ENCODE measurements at regions not wholly inside any gene's neighbourhood (a gene's known extent, or its start where the extent isn't known, plus 50 kb on each side); places are given as distances from the start of the nearest gene placed in this dataset.
"Not testable (repeated sequence)": the region's sequence is repeated elsewhere in the genome, so short reads cannot be mapped to it uniquely, and the experiment has no call there.

DNA sequence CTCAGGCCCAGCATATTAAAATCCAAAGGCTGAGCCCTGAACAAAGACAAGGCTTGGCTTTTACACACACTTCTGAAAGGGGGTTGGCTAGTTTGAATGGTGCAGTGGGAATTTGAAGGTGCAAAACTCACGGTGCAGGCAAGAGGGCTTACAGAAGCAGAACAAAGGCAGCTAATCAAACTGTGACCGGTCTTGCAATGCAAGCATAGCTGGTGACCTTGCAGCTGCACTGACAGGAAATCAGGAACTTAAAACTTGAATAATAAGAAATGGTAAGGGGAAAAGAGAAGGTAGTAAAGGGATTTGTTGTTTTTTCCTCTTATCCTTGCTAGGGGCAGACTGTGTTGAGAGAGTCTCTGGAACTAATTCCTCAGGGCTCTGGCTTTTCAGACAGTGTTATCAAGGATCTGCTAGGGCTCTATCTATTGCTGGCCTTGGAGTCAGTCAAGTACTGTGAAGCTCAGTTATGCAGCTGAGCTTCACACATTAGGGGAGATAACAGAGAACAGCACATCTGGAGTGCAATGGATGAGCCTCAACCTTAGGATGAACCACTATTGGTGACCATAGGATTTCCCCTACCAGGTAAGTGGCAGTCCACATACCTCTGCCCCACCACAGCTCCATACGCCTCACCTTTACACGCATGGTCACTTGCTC lies 97.6 kb downstream of the PPIAL4G start:
- no peak for DNase-seq

DNA sequence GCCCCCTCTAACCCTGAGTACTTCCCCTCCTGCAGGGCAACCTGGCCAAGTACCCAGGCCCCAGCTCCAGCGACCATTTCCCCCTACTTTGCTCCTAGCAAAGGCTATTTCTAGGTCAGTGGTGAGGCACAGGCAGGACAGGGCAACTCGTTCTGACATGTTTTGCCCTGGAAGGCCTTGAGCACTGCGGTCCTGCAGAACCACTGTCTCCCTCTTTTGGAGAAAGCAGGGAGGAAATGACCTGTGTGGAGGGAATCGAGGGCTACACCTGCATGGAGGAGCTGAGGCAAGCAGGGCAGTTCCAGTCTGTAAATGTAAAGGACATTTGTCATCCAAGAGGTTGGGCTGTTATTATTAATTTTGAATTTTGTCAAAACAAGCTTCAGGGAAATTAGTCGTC lies 99.1 kb downstream of the PPIAL4G start:
- no peak for DNase-seq

DNA sequence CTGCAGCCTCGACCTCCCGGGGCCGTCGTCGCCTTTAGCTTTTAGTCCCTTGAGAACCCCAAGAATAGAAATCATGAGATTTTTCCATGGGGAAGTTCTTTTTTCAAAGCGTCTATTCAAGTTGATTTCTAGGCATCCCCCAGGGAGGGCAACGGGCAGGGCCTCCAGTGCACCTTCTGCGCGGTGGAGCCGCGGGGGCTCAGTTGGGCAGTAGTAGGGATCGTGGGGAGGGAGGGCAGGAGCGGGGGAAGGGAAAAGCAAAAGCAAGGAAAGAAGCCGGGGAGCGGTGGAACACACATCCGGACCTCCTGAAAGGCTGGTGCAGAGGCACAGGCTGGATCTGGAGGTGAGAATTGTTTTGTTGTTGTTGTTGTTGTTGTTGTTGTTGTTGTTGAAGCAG lies 103.4 kb downstream of the PPIAL4G start:
- no peak for DNase-seq

DNA sequence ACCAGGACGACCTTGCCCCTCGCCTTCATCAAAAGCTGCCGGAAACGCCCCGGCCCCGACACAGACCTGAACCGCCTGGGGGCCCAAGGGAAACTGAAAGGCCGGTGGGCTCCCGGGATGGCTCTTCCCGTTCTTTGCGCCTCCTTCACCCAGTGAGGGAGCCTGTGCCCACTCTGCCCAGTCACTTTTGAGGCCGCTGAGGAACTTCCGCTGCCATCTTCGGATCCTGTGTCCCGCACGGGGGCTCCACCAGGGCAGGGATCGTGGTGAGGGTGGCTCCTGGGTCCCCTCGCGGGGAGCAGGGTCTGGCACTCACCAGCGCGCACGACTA lies 104.0 kb downstream of the PPIAL4G start:
- no peak for DNase-seq

DNA sequence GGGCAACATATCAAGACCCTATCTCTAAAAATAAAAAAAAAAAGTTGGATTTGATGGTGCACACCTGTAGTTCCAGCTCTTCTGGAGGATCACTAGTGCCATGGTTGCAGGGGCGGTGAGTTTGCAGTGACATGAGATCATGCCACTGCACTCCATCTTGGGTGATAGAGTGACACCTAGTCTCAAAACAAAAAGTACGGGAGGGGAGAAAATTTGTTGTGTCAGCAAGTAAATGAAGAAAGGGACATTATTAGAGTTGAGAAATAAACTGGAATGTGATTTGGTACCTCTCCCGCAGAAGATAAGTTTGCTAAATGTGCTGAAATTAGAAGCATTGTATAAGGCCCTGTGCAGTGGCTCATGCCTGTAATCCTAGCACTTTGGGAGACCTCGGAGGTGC lies 105.1 kb downstream of the PPIAL4G start:
- DNase-seq, result not testable (repeated sequence)

DNA sequence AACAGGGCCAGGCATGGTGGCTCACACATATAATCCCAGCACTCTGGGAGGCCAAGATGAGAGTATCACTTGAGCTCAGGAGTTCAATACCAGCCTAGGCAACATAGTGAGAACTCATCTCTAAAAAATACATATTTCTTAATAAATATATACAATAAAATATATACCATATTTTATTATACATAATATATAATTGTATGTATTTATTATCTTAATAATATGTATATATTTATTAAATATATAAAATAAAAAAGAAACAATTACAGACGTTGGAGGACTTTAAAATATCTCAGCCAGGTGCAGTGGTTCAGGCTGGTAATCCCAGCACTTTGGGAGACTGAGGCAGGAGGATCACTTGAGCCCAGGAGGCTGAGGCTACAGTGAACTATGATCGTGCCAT lies 106.1 kb downstream of the PPIAL4G start:
- DNase-seq, result not testable (repeated sequence)

DNA sequence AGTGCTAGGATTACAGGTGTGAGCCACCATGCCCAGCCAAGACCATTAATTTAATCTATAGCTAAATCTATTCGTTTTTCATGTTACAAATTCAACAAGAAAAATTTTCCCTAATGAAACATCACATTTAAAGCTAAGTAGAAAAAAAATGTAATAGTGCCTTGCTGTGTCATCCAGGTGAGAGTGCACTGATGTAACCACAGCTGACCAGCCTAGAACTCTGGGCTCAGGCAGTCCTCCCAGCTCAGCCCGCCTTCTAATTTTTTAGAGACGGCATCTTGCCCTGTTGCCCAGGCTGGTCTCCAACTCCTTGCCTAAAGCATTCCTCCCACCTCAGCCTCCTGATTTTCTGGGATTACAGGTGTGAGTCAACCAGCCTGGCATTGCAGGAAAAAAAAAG lies 109.0 kb downstream of the PPIAL4G start:
- no peak for DNase-seq

DNA sequence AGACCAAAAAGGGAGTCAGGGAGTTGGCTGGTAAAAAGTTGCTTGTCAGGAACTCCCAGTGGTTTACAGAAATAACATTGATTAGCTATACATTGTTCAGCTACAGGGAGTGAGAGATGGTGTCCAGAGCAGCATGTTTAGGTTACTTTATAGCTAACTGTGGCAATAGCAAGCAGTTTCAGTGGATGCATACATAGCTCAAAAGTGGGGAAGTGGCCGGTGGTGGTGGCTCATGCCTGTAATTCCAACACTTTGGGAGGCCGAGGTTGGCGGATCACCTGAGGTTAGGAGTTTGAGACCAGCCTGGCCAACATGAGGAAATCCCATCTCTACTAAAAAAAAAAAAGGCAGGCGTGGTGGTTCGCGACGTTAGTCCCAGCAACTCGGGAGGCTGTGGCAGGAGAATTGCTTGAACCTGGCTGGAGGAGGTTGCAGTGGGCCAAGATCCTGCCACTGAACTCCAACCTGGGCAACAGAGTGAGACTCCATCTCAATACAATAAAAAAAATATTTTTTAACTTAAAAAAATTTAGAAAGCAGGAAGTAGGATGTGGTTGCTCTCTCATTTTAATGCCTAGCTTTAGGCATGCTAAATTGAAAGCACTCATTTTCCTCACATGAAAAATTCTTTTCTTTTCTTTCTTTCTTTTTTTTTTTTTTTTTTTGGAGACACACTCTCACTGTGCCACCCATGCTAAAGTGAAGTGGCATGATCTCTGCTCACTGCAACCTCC lies 109.7 kb downstream of the PPIAL4G start:
- no peak for DNase-seq

DNA sequence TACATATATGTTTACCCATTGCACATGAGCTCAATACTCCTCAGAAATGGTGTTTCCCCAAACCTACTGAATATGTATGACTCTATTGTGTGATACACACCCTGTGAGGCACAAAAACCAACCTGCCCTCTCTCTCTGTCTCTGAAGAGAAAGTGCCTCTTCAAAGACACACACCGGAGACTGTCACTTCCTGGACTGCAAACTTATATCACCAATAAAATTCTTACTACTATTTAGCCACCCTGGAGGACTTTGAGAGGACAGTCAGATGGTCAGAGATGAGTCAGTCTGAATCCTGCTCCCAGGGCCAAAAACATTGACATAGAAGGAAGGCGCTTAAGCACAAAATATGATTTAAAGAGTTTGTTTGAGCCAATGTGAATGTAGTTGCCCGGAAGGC lies 110.4 kb downstream of the PPIAL4G start:
- no peak for DNase-seq

DNA sequence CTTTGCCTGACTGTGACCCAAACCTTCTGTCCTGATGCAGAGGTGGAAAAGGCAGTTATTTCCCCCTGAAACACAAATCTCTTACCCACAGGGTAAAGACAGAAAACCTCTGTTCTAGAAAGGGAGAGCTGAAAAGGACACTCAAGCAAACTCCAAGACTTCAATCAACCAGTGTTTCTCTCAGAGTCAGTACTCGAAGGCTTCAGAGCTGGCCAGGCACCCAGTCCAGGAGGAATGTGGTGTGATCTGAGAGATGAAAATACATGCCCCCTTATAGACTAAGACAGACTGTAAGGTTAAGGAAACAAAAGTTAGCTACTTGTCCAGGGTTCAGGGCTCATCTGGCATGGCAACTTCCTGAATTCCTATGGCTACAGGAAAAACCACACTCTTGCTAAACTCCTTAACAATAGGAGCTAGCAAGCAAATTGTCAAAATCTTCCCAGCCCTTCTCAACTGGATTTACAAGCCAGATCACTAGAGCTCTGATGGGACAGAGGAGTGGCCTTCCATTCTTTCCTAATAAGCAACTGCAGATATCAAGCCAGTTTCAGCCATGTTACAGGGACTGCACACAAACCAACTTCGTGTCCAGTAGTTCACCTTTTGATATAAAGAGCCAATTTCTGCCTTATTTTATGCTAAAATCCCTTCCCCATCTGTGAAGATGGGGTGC lies 110.9 kb downstream of the PPIAL4G start:
- DNase-seq, result not testable (repeated sequence)

DNA sequence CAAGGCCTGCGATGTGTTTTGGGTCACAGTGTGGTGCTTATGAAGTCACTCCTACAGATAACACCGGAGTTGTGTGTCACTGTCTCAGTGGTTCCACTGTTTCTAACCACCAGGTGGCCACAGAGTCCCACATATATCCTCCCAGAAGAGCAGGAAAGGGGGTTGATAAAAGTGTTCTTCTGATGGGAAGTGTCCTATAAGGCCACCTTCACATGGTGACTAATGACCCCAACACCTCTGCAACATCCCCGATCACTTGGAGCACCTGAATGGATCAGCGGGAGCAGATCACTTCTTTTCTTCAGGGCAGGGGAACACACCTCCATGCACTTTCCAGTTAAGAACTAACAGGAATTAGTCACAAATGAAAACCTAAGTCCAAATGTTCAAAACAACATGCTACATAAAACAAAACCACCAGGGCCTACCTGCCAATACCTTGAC lies 111.5 kb downstream of the PPIAL4G start:
- DNase-seq, result peak in 1 of 2 experiments; percentile 48

DNA sequence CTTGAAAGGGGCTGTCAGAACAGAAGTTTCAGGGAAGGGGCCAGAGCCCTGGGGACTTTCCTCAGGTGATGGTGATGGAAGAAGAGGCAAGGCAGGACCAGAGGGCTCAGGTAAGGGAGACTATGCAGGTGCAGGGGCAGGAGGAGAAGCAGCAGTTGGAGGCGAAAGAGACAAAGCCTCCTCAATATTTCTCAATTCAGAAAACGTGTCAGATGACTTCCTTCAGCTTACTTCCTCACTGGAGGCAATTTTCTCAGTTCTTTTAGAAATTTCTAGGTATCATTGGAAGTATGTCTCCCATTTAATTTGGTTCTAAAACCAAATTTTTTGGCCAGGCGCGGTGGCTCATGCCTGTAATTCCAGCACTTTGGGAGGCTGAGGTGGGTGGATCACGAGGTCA lies 112.4 kb downstream of the PPIAL4G start:
- not testable (repeated sequence) for DNase-seq

DNA sequence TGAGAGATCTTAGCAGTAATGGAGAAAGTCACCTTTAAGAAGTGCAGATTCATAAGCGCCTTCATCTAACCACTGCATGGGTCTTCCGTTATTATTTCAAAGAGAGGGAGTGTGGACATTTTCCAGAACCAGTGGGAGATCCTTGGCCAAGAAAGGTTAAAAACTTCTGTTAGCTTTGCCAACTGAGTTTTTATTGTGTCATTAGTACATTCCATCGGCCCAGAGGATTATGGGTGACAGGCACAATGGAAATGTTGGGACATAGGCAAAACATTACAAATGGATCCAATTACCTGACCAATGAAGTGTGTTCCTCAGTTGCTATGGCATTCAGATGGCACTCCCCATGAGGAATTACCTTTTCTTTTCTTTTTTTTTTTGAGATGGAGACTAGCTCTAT lies 115.5 kb downstream of the PPIAL4G start:
- no peak for DNase-seq

DNA sequence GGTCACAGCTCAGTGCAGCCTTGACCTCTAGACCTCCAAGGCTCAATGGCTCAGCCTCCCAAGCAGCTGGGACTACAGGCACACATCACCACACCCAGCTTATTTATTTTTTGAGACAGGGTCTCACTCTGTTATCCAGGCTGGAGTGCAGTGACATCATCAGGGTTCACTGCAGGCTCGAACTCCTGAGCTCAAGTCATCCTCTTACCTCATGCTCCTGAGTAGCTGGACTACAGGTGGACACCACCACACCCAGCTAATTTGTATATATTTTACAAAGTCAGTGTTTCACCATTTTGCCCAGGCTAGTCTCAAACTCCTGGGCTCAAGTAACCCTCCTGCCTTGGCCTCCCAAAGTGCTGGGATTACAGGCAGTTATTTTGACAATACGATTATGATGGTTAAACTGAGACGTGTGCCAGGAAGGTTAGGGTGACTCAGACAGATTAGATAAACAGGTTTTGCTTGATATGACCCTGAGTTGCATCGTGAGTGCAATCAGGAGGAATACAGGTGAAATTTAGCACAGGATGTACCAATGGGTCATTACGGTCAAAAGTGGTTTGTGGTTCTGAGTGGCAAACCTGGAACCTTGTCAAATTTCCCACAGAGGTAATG lies 116.9 kb downstream of the PPIAL4G start:
- not testable (repeated sequence) for DNase-seq

DNA sequence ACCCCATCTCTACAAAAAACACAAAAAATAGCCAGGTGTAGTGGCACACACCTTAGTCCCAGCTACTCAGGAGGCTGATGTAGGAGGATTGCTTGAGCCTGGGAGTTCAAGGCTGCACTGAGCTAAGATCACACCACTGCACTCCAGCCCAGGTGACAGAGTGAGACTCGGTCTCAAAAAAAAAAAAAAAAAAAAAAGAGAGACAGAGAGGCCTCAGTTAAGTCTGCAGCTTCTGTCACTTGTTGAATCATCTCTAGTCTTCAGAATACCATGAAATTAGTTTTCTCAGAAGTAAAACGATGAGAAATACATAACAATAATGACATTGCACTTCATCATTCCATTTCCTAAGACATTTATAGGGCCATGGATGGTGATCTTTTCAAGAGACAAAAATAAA lies 118.0 kb downstream of the PPIAL4G start:
- not testable (repeated sequence) for DNase-seq

DNA sequence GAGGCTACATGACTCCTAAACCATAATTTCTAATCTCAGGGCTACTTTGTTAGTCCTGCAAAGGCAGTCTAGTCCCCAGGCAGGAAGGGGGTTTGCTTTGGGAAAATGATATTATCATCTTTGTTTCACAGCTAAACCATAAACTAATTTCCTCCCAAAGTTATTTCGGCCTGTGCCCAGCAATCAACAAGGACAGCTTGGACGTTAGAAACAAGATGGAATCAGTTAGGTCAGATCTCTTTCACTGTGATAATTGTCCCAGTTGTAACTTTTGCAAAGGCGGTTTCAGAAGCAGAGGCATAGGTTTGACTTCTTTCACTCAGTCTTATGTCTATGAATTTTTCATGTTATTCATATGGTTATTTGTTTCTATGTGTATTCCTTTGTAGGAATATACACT lies 119.1 kb downstream of the PPIAL4G start:
- DNase-seq, result not testable (repeated sequence)

DNA sequence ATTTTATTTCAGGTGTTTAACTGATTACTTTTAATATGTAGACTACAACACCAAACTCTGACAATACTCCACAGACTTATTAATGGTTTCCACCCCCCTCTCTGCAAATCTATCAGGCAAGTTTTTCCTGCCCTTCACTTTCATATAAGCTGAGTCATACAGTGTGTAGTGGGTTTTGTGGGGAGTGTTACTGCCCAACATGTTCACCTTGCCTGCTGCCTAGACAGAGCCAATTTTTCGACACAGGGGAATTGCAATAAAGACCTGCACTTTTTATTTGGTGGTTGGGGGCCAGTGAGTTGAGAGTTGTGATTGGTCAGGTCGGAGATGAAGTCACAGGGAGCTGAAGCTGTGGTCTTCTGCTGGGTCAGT lies 119.7 kb downstream of the PPIAL4G start:
- DNase-seq, result no peak

DNA sequence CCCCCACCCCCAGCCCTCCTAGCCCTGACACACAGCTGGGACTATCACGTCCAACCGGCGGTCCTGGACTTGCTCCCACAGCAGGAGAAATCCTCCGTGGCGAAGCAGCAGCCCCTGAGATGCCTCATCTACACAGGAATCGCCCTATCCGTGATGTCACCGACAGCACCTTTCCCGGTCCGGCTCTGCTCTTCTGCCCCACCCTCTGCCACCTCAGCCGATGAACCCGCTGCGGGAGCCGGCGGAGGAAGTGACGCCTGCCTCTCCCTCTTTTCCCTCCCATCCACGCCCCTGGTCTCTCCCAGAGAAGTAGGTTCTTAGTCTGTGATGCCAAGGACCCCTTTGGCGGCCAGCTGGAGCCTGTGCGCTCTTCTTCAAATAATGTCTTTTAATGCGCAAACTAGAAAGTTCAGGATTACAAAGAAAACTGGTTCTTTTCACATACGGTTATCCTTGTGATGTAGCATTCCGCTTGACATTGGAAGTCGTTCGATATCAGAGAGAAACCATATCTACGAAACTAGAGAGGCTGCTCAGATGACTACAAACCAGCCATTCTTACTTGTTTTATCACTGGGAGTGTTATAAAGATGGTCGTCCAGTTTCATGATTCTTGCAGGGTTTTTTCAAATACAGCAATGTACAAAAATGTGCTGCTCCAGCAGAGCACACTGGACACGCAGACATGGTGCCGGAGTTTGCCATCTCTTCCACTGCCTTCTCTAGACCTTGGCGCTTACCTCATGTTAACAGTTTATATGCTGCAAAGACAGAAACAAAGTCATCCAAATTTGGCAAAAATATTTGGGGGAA lies 120.3 kb downstream of the PPIAL4G start:
- DNase-seq, result no peak

DNA sequence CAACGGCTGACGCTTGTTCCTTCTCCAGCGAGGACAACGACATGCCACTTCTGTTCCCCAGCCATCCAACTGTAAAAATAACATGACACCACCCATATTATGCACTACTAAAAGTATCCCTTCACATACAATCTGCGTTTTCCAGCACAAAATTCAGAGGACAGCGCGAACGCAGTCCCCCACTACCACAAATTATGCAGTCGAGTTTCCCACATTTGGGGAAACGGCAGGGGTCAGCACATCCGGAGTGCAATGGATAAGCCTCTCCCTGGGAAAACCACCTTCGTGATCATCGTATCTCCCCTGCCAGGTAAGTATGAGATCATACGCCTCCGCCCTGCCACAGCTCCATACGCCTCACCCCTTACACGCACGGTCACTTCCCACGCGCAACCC lies 120.9 kb downstream of the PPIAL4G start:
- DNase-seq, result no peak

DNA sequence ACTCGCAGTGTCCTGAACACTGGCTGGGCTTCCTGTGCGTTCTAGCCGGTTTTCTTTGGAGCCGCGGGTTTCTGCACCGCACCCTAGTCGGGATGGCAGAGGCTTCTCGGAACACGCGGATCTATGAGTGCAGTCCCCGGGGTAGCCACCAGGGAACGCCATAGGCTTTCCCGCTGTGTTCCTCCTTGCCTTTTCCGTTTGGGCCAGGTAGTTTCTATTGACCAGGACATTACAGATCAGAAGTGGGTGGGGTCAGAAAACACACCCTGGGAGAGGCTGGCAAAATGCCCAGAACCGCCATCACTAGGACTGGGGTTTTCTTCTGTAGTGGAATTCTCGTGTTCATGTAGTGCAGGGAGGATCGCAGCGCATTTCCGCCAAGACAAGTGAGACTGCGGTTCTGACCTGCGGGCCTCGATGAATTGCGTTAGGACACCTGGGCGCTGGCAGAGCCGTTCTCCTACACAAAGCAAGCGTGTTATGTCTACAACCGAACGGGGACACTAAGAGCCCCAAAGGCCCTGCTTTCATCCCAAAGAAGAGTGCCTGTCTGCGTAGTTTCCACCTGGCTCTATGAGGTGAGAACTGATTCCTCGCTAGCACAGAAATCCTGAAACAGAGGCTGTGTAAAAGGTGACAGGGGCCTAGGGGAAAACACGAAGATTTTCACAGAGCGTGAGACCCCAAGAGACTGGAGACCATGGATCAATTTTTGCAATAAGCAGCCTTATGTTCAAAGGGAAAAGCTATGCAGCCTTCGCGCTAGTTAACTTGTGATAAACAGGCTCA lies 121.5 kb downstream of the PPIAL4G start:
- DNase-seq, result peak in 1 of 2 experiments; percentile 10

DNA sequence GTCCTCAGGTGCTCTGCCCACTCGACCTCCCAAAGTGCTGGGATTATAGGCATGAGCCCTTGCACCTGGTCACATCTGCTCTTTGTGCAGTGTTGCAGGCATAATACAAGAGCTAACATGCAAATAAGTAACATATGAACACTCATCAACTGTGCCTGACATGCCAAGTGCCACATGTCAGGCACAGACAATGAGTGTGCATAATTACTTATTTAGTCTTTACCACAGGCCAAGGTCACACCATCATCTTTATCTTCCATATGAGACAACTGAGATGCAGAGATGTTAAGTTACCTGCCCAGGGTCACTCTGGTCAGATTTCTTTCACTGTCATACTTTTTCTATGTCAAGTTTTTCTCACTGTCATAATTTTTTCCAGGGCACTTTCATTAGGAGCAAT lies 126.1 kb downstream of the PPIAL4G start:
- peak in 1 of 2 experiments; percentile 9 for DNase-seq

DNA sequence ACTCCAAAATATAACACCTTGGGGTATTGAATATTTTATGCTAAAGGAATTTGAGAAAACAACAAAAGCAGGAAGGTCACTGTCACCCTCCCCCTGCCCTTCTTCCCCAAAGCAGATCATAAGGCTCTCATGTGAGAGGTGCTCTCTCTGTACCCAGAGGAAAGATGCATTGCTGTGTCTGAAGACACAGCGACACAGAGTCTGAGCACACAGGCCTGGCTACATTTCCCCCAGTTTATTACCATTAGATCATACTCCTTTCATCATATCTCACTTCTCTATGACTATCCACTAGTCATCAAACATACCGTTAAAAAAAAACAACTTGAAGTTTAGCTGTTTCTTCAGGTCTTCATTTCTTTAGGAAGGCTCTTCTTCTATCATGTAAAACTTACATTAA lies 127.1 kb downstream of the PPIAL4G start:
- no peak for DNase-seq

Data from NCI-H524 (cell line).